HCT116 (cell line): ENCODE measurements at regions not wholly inside any gene's neighbourhood (a gene's known extent, or its start where the extent isn't known, plus 50 kb on each side); places are given as distances from the start of the nearest gene placed in this dataset.

ENCODE experiments used
- CEBPB ChIP-seq: IDR thresholded peaks from 2 replicates; pipeline ENCODE4 v1.6.1; 2012; ENCODE audit warnings: low read depth
- CTCF ChIP-seq, 3 experiments: fragments of 200-600 bp in 1 of 3; sonication (generic) in 1 of 3; IDR thresholded peaks in 2 of 3; conservative IDR thresholded peaks in 1 of 3; 2 replicates each; pipeline ENCODE4 v1.5.1; 2012 to 2017; ENCODE audit warnings: low read depth in 2 of 3, low read length in 2 of 3, antibody characterized with exemption in 1 of 3, borderline replicate concordance in 1 of 3, control low read depth in 1 of 3, mild to moderate bottlenecking in 1 of 3, mixed read lengths in 1 of 3, mixed run types in 1 of 3, moderate library complexity in 1 of 3; ENCODE audit not compliant: insufficient read depth in 1 of 3
- EZH2 ChIP-seq: fragments of 200-600 bp; sonication (generic); IDR thresholded peaks from 2 replicates; pipeline ENCODE4 v1.6.1; 2017; ENCODE audit warnings: antibody characterized with exemption, mixed run types
- JUND ChIP-seq: IDR thresholded peaks from 2 replicates; pipeline ENCODE4 v1.6.1; 2012
- POLR2A ChIP-seq: IDR thresholded peaks from 2 replicates; pipeline ENCODE4 v1.7.0; 2011; ENCODE audit warnings: borderline replicate concordance; ENCODE audit not compliant: insufficient read depth, insufficient read length; ENCODE audit errors: extremely low read depth
- RAD21 ChIP-seq: IDR thresholded peaks from 2 replicates; pipeline ENCODE4 v1.6.1; 2012; ENCODE audit warnings: low read depth, mild to moderate bottlenecking
- YY1 ChIP-seq: IDR thresholded peaks from 2 replicates; pipeline ENCODE4 v1.6.1; 2011; ENCODE audit warnings: low read length, low read depth, moderate library complexity, mild to moderate bottlenecking; ENCODE audit not compliant: insufficient replicate concordance; ENCODE audit errors: extremely low read depth
- ZNF274 ChIP-seq: fragments of 200-500 bp; sonication (Bioruptor generic); IDR thresholded peaks from 2 replicates; pipeline ENCODE4 v1.6.1; 2014; ENCODE audit warnings: mild to moderate bottlenecking, low read depth, low read length, inconsistent platforms

- TF ChIP-seq EZH2 (no peak), CTCF (IDR thresholded peaks at IDR 0.05 in 2 of 3, conservative IDR thresholded peaks at IDR 0.05 in 1 of 3; ENCODE audit: borderline replicate concordance in 1 of 3, insufficient read depth in 1 of 3, low read depth in 2 of 3, low read length in 2 of 3) (no peak), YY1 (no peak), RAD21 (no peak), POLR2A (no peak), CEBPB (no peak), ZNF274 (no peak), JUND (no peak)
These were observed 90.4 kb upstream of the VEGFC start for GRCh38 chr4:176883108-176883550.
